Endothelial cell of umbilical vein (primary cell): ENCODE measurements at regions not wholly inside any gene's neighbourhood (a gene's known extent, or its start where the extent isn't known, plus 50 kb on each side); places are given as distances from the start of the nearest gene placed in this dataset.

Experiments
- BruUV-seq: library from RNA; stranded (reverse); fragments of 400-500 nt; replicated peaks from 2 replicates; lab custom pipeline; 2021; lab: Mats Ljungman, UMichigan
- CTCF ChIA-PET: fragments of 300-600, 350-600 bp; sonication (Branson Sonifier 250); formaldehyde crosslinking; loops from one replicate; lab custom pipeline; 2021; ENCODE audit warnings: antibody characterized with exemption, inconsistent platforms; lab: Charles Lee
- POLR2A ChIA-PET: fragments of 300-600, 350-600 bp; sonication (Branson Sonifier 250); formaldehyde crosslinking; loops from one replicate; lab custom pipeline; 2021; ENCODE audit warnings: antibody characterized with exemption, inconsistent platforms; lab: Charles Lee
- DNase-seq: peaks from one replicate; pipeline ENCODE4 v3.0.0-alpha.2; 2011; ENCODE audit warnings: low read depth, low spot score
- FAIRE-seq: peaks from 2 replicates; lab custom pipeline; 2011; peaks lifted over from hg19 to GRCh38; lab: Jason Lieb, UNC
- H2AFZ ChIP-seq: 2 replicates; pipeline ENCODE4 v1.6.0; 2012; ENCODE audit warnings: low read depth, low read length, control low read depth, inconsistent platforms
- H3K27ac ChIP-seq: 2 replicates; pipeline ENCODE4 v1.5.1; 2011; ENCODE audit warnings: low read depth, mild to moderate bottlenecking, control low read depth, low read length, moderate library complexity; ENCODE audit not compliant: insufficient read depth
- H3K27me3 ChIP-seq, 2 experiments: 2 replicates each; pipeline versions ENCODE4 v1.6.0 to v1.6.1; 2011; ENCODE audit warnings: low read length in 2 of 2, mixed read lengths in 1 of 2; ENCODE audit not compliant: control insufficient read depth in 2 of 2, insufficient read depth in 2 of 2
- H3K36me3 ChIP-seq, 2 experiments: 2 replicates in 1 of 2; 3 replicates in 1 of 2; pipeline ENCODE4 v1.5.1; 2011; ENCODE audit warnings: low read length in 2 of 2, mild to moderate bottlenecking in 1 of 2, moderate library complexity in 1 of 2; ENCODE audit not compliant: control insufficient read depth in 2 of 2, insufficient read depth in 2 of 2; ENCODE audit errors: extremely low read depth in 1 of 2
- H3K4me1 ChIP-seq: 3 replicates; pipeline ENCODE4 v1.5.1; 2011; ENCODE audit warnings: mild to moderate bottlenecking, low read length; ENCODE audit not compliant: control insufficient read depth, insufficient read depth; ENCODE audit errors: extremely low read depth
- H3K4me2 ChIP-seq: 2 replicates; pipeline ENCODE4 v1.6.1; 2011; ENCODE audit warnings: low read length, control low read depth, mixed read lengths; ENCODE audit not compliant: insufficient read depth
- H3K4me3 ChIP-seq, 3 experiments: fragments of 200-600 bp in 1 of 3; sonication (generic), shearing (Covaris generic) in 1 of 3; replicated peaks in 1 of 3; 2 replicates each; pipeline ENCODE4 v1.5.1; 2011 to 2016; ENCODE audit warnings: control low read depth in 3 of 3, low read length in 3 of 3, mild to moderate bottlenecking in 2 of 3, inconsistent platforms in 1 of 3, low read depth in 1 of 3, moderate library complexity in 1 of 3; ENCODE audit not compliant: insufficient read depth in 1 of 3
- H3K79me2 ChIP-seq: 2 replicates; pipeline ENCODE4 v1.6.0; 2012; ENCODE audit warnings: low read length, inconsistent platforms; ENCODE audit not compliant: control insufficient read depth, insufficient read depth
- H3K9ac ChIP-seq: replicated peaks from 2 replicates; pipeline ENCODE3; 2011; ENCODE audit warnings: low read length, control low read depth; ENCODE audit not compliant: insufficient read depth; ENCODE audit errors: extremely low read depth
- H3K9me1 ChIP-seq: replicated peaks from 3 replicates; pipeline ENCODE4 v1.6.0; 2011; ENCODE audit warnings: mild to moderate bottlenecking, low read length; ENCODE audit not compliant: control insufficient read depth, insufficient read depth; ENCODE audit errors: extremely low read depth
- H3K9me3 ChIP-seq: replicated peaks from 2 replicates; pipeline ENCODE4 v1.5.1; 2012; ENCODE audit warnings: low read length, inconsistent platforms; ENCODE audit not compliant: control insufficient read depth, insufficient read depth
- H4K20me1 ChIP-seq: replicated peaks from 2 replicates; pipeline ENCODE3; 2011; ENCODE audit warnings: mild to moderate bottlenecking, low read length; ENCODE audit not compliant: control insufficient read depth, insufficient read depth; ENCODE audit errors: extremely low read depth
- EZH2 ChIP-seq: IDR thresholded peaks from 2 replicates; pipeline ENCODE4 v1.6.1; 2012; ENCODE audit warnings: borderline replicate concordance, low read depth, mild to moderate bottlenecking, moderate library complexity, low read length, inconsistent platforms; ENCODE audit not compliant: severe bottlenecking
- FOS ChIP-seq: IDR thresholded peaks from 2 replicates; pipeline ENCODE4 v1.6.1; 2011; ENCODE audit warnings: mild to moderate bottlenecking, low read length, moderate library complexity, borderline replicate concordance; ENCODE audit not compliant: insufficient read depth
- GATA2 ChIP-seq: IDR thresholded peaks from 2 replicates; pipeline ENCODE4 v1.7.0; 2011; ENCODE audit warnings: low read depth, mild to moderate bottlenecking, moderate library complexity, mixed read lengths, low read length; ENCODE audit not compliant: insufficient read length, insufficient read depth
- JUN ChIP-seq: IDR thresholded peaks from 2 replicates; pipeline ENCODE4 v1.6.1; 2011; ENCODE audit warnings: borderline replicate concordance, low read depth; ENCODE audit not compliant: insufficient read length, insufficient read depth
- MAX ChIP-seq: IDR thresholded peaks from 2 replicates; pipeline ENCODE4 v1.6.1; 2011; ENCODE audit not compliant: insufficient read depth, insufficient read length
- MYC ChIP-seq: IDR thresholded peaks from one replicate; pipeline ENCODE4 v1.6.1; 2011; ENCODE audit warnings: mild to moderate bottlenecking, low read depth, low read length
- POLR2A ChIP-seq: IDR thresholded peaks from 2 replicates; pipeline ENCODE4 v1.6.1; 2012; ENCODE audit warnings: low read depth, mild to moderate bottlenecking, control low read depth, low read length
- POLR2AphosphoS5 ChIP-seq: IDR thresholded peaks from 2 replicates; pipeline ENCODE4 v1.6.1; 2012; ENCODE audit warnings: low read depth, mild to moderate bottlenecking, control low read depth, low read length, moderate library complexity; ENCODE audit not compliant: insufficient read depth
- dilution Hi-C: fragments of 300-500 bp; cut with MboI; formaldehyde crosslinking; loops from one replicate; pipeline ENCODE4 v1.15.0; 2019; ENCODE audit warnings: low sequenced_read_pairs; ENCODE audit not compliant: extremely low pct_ligation_motif_present
- intact Hi-C: fragments of 100-400 bp; cut with micrococcal nuclease; formaldehyde crosslinking; loops from one replicate; pipeline ENCODE4 v1.10.0; 2022
- TF ChIP-seq, protein P1 (sequence below), 2 donors: IDR thresholded peaks; 1 replicate in 1 of 2; 2 replicates in 1 of 2; pipeline ENCODE4 v1.5.1; 2011; ENCODE audit warnings: low read length in 2 of 2, mild to moderate bottlenecking in 2 of 2, moderate library complexity in 2 of 2, control low read depth in 1 of 2, inconsistent platforms in 1 of 2, low read depth in 1 of 2; ENCODE audit not compliant: insufficient read depth in 1 of 2; ENCODE audit errors: extremely low read depth in 1 of 2

DNA sequence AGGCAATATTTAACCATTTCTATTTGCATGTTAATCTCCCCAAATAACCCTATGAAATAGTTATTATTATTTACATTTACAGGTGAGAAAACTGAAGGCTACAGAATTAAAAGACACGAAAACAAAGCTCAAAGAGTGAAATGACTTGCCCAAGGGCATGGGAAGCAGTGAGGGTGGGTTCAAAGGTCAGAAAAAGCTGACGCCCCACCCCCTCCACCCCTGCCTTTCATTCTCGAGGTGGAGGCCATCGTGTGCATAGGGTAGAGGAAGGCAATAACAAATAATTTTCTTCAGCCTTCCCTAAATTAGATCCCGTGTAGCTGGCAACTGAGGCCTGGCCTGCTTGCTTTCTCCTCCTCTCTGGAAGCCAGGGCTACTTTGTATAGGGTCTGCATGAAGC lies 56.1 kb upstream of the RBFOX2 start:
- Histone ChIP-seq H3K36me3 (no peaks in the 10 kb centered on the region), H3K9ac (no peak overlapping the region), H3K9me3 (no peaks in the 10 kb centered on the region), H3K4me2 (no peak overlapping the region), H3K4me1 (no peaks in the 10 kb centered on the region), H2AFZ (no peak overlapping the region), H3K79me2 (no peaks in the 10 kb centered on the region), H3K9me1 (no peaks in the 10 kb centered on the region), H4K20me1 (no peaks in the 10 kb centered on the region), H3K27me3 (no peaks in the 10 kb centered on the region), H3K27ac (no peak overlapping the region), H3K4me3 (no peak overlapping the region)
- TF ChIP-seq JUN (no peak), FOS (no peak), MAX (no peak), GATA2 (no peak), POLR2A (no peak)
- no TSS peak for BruUV-seq
- DNase-seq (no peak), FAIRE-seq (no peak)
- ChIA-PET CTCF (interaction anchor here (1.3 to 2.0 kb wide), 2 partner anchors 11 to 19 kb away, joined by 4 to 8 read pairs; no protein-coding TSS in a partner anchor), POLR2A (no interaction called here)
- intact Hi-C loops: no loop called here
- dilution Hi-C loops: no loop called here

GRCh38 chr22:36083056-36083455 lies 54.4 kb upstream of the RBFOX2 start:
- ChIA-PET CTCF (interaction anchor here (1.9 kb wide), 1 partner anchor 17 kb away, joined by 8 read pairs; no protein-coding TSS in a partner anchor), POLR2A (no interaction called here)
- peaks cover 0 to 5% of the 10 kb centered on the region in 2 experiments for H3K27me3 ChIP-seq
- no peak overlapping the region for H3K4me3 ChIP-seq
- no peaks in the 10 kb centered on the region for H3K36me3 ChIP-seq
- no peak for TF ChIP-seq MAX
- TF ChIP-seq FOS: no peak
- TF ChIP-seq MYC: no peak
- TF ChIP-seq JUN: no peak
- no peak for TF ChIP-seq GATA2
- TF ChIP-seq EZH2: no peak
- TF ChIP-seq, protein P1, sequence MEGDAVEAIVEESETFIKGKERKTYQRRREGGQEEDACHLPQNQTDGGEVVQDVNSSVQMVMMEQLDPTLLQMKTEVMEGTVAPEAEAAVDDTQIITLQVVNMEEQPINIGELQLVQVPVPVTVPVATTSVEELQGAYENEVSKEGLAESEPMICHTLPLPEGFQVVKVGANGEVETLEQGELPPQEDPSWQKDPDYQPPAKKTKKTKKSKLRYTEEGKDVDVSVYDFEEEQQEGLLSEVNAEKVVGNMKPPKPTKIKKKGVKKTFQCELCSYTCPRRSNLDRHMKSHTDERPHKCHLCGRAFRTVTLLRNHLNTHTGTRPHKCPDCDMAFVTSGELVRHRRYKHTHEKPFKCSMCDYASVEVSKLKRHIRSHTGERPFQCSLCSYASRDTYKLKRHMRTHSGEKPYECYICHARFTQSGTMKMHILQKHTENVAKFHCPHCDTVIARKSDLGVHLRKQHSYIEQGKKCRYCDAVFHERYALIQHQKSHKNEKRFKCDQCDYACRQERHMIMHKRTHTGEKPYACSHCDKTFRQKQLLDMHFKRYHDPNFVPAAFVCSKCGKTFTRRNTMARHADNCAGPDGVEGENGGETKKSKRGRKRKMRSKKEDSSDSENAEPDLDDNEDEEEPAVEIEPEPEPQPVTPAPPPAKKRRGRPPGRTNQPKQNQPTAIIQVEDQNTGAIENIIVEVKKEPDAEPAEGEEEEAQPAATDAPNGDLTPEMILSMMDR (IDR thresholded peaks at IDR 0.05; ENCODE audit: extremely low read depth in 1 of 2, insufficient read depth in 1 of 2, low read depth in 1 of 2, low read length in 2 of 2): no peak
- no peak for TF ChIP-seq POLR2A
- TF ChIP-seq POLR2AphosphoS5: no peak
- H3K4me2 ChIP-seq: no peak overlapping the region
- no peaks in the 10 kb centered on the region for H3K4me1 ChIP-seq
- H3K79me2 ChIP-seq: no peaks in the 10 kb centered on the region
- H3K9ac ChIP-seq: no peak overlapping the region
- FAIRE-seq (no peak), DNase-seq (no peak)
- intact Hi-C loops: no loop called here
- no peak overlapping the region for H3K27ac ChIP-seq
- H3K9me1 ChIP-seq: no peaks in the 10 kb centered on the region
- H2AFZ ChIP-seq: no peak overlapping the region
- no TSS peak for BruUV-seq
- no peaks in the 10 kb centered on the region for H4K20me1 ChIP-seq
- dilution Hi-C loops: no loop called here
- no peaks in the 10 kb centered on the region for H3K9me3 ChIP-seq
